ENCODE measurements at regions not wholly inside any gene's neighbourhood (a gene's known extent, or its start where the extent isn't known, plus 50 kb on each side); places are given as distances from the start of the nearest gene placed in this dataset.

- no peak for TF ChIP-seq POLR2A (IDR thresholded peaks at IDR 0.05)
- no peak for TF ChIP-seq CTCF (IDR thresholded peaks at IDR 0.05)
Measured at GRCh38 chr3:144344925-144345548, 373.4 kb downstream of the DIPK2A start.

Measured in body of pancreas (tissue), 4 donors.